SK-N-MC (cell line): ENCODE measurements at regions not wholly inside any gene's neighbourhood (a gene's known extent, or its start where the extent isn't known, plus 50 kb on each side); places are given as distances from the start of the nearest gene placed in this dataset.
"Not testable (repeated sequence)": the region's sequence is repeated elsewhere in the genome, so short reads cannot be mapped to it uniquely, and the experiment has no call there.

Source experiments
- DNase-seq: peaks from one replicate; pipeline ENCODE4 v3.0.0-alpha.2; 2011; ENCODE audit warnings: low read depth, low spot score
- H3K27ac ChIP-seq: fragments of 200-600 bp; sonication (generic); 2 replicates; pipeline ENCODE4 v1.5.1; 2016; ENCODE audit warnings: mixed run types
- H3K36me3 ChIP-seq: fragments of 200-600 bp; sonication (generic); 2 replicates; pipeline ENCODE4 v1.6.1; 2017; ENCODE audit warnings: antibody characterized with exemption, low read length, mixed read lengths; ENCODE audit not compliant: insufficient read depth
- H3K4me3 ChIP-seq: fragments of 200-600 bp; sonication (generic); 2 replicates; pipeline ENCODE4 v1.5.1; 2016
- H3K9ac ChIP-seq: fragments of 200-600 bp; sonication (generic); 2 replicates; pipeline ENCODE4 v1.8.0; 2017; ENCODE audit warnings: mixed run types, mixed read lengths; ENCODE audit not compliant: insufficient read length
- H3K9me3 ChIP-seq: fragments of 200-600 bp; sonication (generic); 2 replicates; pipeline ENCODE4 v1.6.1; 2017; ENCODE audit warnings: low read depth, mild to moderate bottlenecking, antibody characterized with exemption, low read length, moderate library complexity, mixed read lengths
- EZH2 ChIP-seq: fragments of 200-600 bp; sonication (generic); IDR thresholded peaks from one replicate; pipeline ENCODE4 v1.6.1; 2017; ENCODE audit warnings: antibody characterized with exemption
- FOXP2 ChIP-seq: optimal IDR thresholded peaks from 2 replicates; pipeline ENCODE3; 2011; ENCODE audit warnings: mild to moderate bottlenecking, moderate library complexity; ENCODE audit not compliant: insufficient read depth; ENCODE audit errors: extremely low read length, control extremely low read depth
- POLR2AphosphoS5 ChIP-seq: IDR thresholded peaks from 2 replicates; pipeline ENCODE4 v1.6.1; 2012; ENCODE audit warnings: mild to moderate bottlenecking, low read depth, low read length, borderline replicate concordance

DNA sequence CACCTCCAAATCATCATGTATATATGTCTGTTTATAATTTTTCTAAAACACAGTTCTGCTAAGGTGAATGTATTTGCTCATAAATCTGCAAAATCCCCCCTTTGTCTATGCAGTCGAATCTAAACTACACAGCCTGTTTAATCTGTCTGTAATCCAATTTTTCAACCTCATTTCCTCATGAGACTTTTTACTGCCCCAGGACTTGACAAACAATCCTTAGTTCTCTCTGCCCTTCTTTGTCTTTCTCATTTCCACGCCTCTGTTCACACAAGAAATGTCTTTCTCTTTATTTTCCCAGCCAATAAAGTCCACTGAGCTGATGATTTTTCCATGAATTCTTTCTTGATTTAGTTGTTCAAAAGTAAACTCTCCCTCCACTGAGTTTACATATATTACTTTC, 1154.3 kb downstream of the FAM181B start:
- Histone ChIP-seq H3K36me3 (no peaks in the 10 kb centered on the region), H3K9ac (no peak overlapping the region), H3K4me3 (no peak overlapping the region), H3K9me3 (no peaks in the 10 kb centered on the region), H3K27ac (no peak overlapping the region)
- TF ChIP-seq FOXP2 (no peak), POLR2AphosphoS5 (no peak), EZH2 (no peak)
- no peak for DNase-seq

DNA sequence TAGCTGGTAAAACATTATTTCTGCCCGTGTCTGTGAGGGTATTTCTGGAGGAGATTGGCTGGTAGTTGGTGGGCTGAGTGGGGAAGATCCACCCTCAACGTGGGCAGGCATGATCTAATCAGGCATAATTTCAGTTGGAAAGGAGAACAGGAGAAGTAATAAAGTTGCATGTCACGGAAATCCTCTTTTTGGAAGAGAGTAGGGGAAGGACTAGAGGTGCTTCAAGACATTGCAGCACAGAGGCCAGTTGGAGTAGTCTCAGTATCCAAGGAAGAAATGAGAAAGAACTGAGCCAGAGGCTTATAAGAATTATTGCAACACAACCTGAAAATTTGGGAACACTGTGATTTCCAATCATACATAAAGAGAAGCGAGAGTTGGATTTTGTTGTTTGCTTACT, 1155.1 kb downstream of the FAM181B start:
- no peak overlapping the region for H3K4me3 ChIP-seq
- DNase-seq, result no peak
- no peak for TF ChIP-seq FOXP2
- no peak for TF ChIP-seq EZH2
- no peak for TF ChIP-seq POLR2AphosphoS5
- H3K9me3 ChIP-seq, result no peaks in the 10 kb centered on the region
- no peaks in the 10 kb centered on the region for H3K36me3 ChIP-seq
- H3K27ac ChIP-seq, result no peak overlapping the region
- H3K9ac ChIP-seq, result no peak overlapping the region

DNA sequence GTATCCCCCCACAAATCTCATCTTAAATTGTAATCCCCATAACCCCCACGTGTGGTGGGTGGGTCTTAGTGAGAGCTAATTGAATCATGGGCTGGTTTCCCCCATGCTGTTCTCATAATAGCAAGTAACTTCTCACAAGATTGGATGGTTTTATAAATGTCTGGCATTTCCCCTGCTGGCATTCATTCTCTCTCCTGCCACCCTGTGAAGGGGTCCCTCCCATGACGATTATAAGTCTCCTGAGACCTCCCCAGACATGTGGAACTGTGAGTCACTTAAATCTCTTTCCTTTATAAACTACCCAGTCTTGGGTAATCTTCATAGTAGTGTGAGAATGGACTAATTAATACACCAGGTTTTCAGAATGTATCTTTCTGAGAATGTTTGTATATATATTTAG, 1159.4 kb downstream of the FAM181B start:
- no peak overlapping the region for H3K9ac ChIP-seq
- no peak for DNase-seq
- H3K4me3 ChIP-seq, result no peak overlapping the region
- no peak overlapping the region for H3K27ac ChIP-seq
- TF ChIP-seq FOXP2, result no peak
- TF ChIP-seq POLR2AphosphoS5, result no peak
- TF ChIP-seq EZH2, result no peak
- no peaks in the 10 kb centered on the region for H3K9me3 ChIP-seq
- no peaks in the 10 kb centered on the region for H3K36me3 ChIP-seq

GRCh38 chr11:81573367-81573766, 1160.3 kb downstream of the FAM181B start:
- TF ChIP-seq EZH2, result no peak
- TF ChIP-seq FOXP2, result no peak
- no peak for TF ChIP-seq POLR2AphosphoS5
- no peak overlapping the region for H3K9ac ChIP-seq
- no peaks in the 10 kb centered on the region for H3K9me3 ChIP-seq
- H3K27ac ChIP-seq, result no peak overlapping the region
- no peaks in the 10 kb centered on the region for H3K36me3 ChIP-seq
- DNase-seq, result no peak
- no peak overlapping the region for H3K4me3 ChIP-seq

GRCh38 chr11:81570669-81571068, 1163.0 kb downstream of the FAM181B start:
- Histone ChIP-seq H3K9me3 (no peaks in the 10 kb centered on the region), H3K9ac (no peak overlapping the region), H3K27ac (no peak overlapping the region), H3K36me3 (no peaks in the 10 kb centered on the region), H3K4me3 (no peak overlapping the region)
- DNase-seq, result no peak
- no peak for TF ChIP-seq FOXP2

DNA sequence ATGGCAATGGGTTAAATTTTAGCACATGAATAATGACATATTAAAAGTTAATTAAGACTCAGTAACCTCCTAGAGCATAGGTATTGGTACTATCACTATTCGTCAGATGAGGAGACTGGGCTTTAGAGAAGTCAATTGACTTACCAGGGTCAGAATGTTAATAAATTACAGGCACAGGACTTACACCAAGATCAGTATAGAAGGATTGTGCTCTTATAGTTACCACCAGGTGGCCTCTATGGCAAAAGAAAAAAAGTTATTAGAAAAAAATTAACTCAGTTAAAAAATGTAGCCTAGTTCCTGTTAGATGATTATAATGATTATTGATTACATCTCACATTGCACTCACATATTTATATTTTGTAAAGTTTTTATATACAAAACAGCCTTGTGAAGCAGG, 1163.7 kb downstream of the FAM181B start:
- TF ChIP-seq POLR2AphosphoS5 (no peak), EZH2 (no peak), FOXP2 (no peak)
- Histone ChIP-seq H3K4me3 (no peak overlapping the region), H3K9ac (no peak overlapping the region), H3K27ac (no peak overlapping the region), H3K36me3 (no peaks in the 10 kb centered on the region), H3K9me3 (no peaks in the 10 kb centered on the region)
- DNase-seq, result no peak

- no peak overlapping the region for H3K27ac ChIP-seq
- TF ChIP-seq FOXP2 (no peak), EZH2 (no peak), POLR2AphosphoS5 (no peak)
- no peaks in the 10 kb centered on the region for H3K9me3 ChIP-seq
- H3K9ac ChIP-seq, result no peak overlapping the region
- H3K36me3 ChIP-seq, result no peaks in the 10 kb centered on the region
- no peak overlapping the region for H3K4me3 ChIP-seq
- no peak for DNase-seq
Observed at GRCh38 chr11:81568918-81569317, 1164.7 kb downstream of the FAM181B start.

- no peaks in the 10 kb centered on the region for H3K36me3 ChIP-seq
Observed at GRCh38 chr11:81548123-81548522, 1185.5 kb downstream of the FAM181B start.

DNA sequence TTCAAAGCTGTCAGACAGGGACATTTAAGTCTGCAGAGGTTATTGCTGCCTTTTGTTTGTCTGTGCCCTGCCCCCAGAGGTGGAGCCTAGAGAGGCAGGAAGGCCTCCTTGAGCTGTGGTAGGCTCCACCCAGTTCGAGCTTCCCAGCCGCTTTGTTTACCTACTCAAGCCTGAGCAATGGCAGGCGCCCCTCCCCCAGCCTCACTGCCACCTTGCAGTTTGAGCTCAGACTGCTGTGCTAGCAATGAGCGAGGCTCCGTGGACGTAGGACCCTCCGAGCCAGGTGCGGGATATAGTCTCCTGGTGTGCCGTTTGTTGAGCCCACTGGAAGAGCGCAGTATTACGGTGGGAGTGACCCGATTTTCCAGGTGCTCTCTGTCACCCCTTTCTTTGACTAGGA, 1193.9 kb downstream of the FAM181B start:
- not testable (repeated sequence) for H3K27ac ChIP-seq, H3K4me3 ChIP-seq, H3K9me3 ChIP-seq, H3K36me3 ChIP-seq, DNase-seq, H3K9ac ChIP-seq

More at GRCh38 chr11:81548123-81548522, 1185.5 kb downstream of the FAM181B start:
- no peak for TF ChIP-seq POLR2AphosphoS5
- TF ChIP-seq FOXP2, result no peak
- no peak for TF ChIP-seq EZH2
- no peak overlapping the region for H3K4me3 ChIP-seq
- no peak overlapping the region for H3K9ac ChIP-seq
- no peak overlapping the region for H3K27ac ChIP-seq
- H3K9me3 ChIP-seq, result no peaks in the 10 kb centered on the region
- DNase-seq, result no peak
